IPS-20b (cell line): ENCODE measurements at regions not wholly inside any gene's neighbourhood (a gene's known extent, or its start where the extent isn't known, plus 50 kb on each side); places are given as distances from the start of the nearest gene placed in this dataset.

Experiments
- H3K27ac ChIP-seq: one replicate; pipeline ENCODE4 v1.5.1; 2013; ENCODE audit warnings: low read length
- H3K27me3 ChIP-seq: 2 replicates; pipeline ENCODE4 v1.6.1; 2013; ENCODE audit warnings: mild to moderate bottlenecking, low read length, inconsistent platforms; ENCODE audit not compliant: insufficient read depth
- H3K36me3 ChIP-seq: 2 replicates; pipeline ENCODE4 v1.6.1; 2013; ENCODE audit warnings: low read depth, mild to moderate bottlenecking, inconsistent platforms, low read length, moderate library complexity; ENCODE audit not compliant: insufficient read depth
- H3K4me1 ChIP-seq: 2 replicates; pipeline ENCODE4 v1.6.1; 2013; ENCODE audit warnings: mild to moderate bottlenecking, control low read depth, inconsistent platforms, low read length, moderate library complexity; ENCODE audit not compliant: insufficient read depth
- H3K4me3 ChIP-seq: 2 replicates; pipeline ENCODE4 v1.5.1; 2013; ENCODE audit warnings: mild to moderate bottlenecking, low read length, inconsistent platforms
- H3K9ac ChIP-seq: 2 replicates; pipeline ENCODE4 v1.6.1; 2013; ENCODE audit warnings: low read depth, mild to moderate bottlenecking, inconsistent platforms, low read length, moderate library complexity
- H3K9me3 ChIP-seq: 2 replicates; pipeline ENCODE4 v1.6.1; 2013; ENCODE audit warnings: mild to moderate bottlenecking, low read depth, low read length, inconsistent platforms; ENCODE audit not compliant: insufficient read depth

DNA sequence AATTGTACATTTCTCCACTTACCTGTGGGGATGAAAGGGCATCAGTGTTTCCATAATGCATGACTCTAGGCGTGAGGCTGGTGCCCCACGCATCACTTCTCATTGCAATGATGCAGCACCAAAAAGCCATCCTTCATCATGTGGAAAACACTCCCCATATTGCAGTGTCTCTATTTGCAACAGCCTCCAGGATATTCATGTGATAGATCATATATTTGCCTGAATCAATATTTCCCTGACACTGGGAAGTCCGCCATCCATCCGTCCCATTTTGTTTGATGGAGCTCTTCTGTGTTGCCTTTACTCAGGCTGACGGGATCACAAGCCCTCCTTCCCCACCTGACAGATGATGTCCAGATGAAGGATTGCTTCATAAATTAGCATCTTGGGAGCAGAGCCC lies 74.5 kb upstream of the CAMK1G start:
- Histone ChIP-seq H3K27me3 (no peaks in the 10 kb centered on the region), H3K27ac (no peak overlapping the region), H3K9me3 (no peaks in the 10 kb centered on the region), H3K9ac (no peak overlapping the region), H3K36me3 (no peaks in the 10 kb centered on the region), H3K4me3 (no peak overlapping the region), H3K4me1 (peaks cover 13% of the 10 kb centered on the region)

GRCh38 chr1:209510063-209510462 lies 73.5 kb upstream of the CAMK1G start:
- H3K27me3 ChIP-seq = no peaks in the 10 kb centered on the region; the same call in 1 of the 2 replicates
- no peak overlapping the region for H3K27ac ChIP-seq
- no peaks in the 10 kb centered on the region for H3K9me3 ChIP-seq
- H3K9ac ChIP-seq = no peak overlapping the region
- no peak overlapping the region for H3K4me3 ChIP-seq
- peaks cover 13% of the 10 kb centered on the region for H3K4me1 ChIP-seq
- H3K36me3 ChIP-seq = no peaks in the 10 kb centered on the region

GRCh38 chr1:209511169-209511568 lies 72.3 kb upstream of the CAMK1G start:
- Histone ChIP-seq H3K4me1 (peaks cover 11% of the 10 kb centered on the region), H3K27me3 (no peaks in the 10 kb centered on the region; the same call in 1 of the 2 replicates), H3K36me3 (no peaks in the 10 kb centered on the region), H3K27ac (no peak overlapping the region), H3K9me3 (no peaks in the 10 kb centered on the region), H3K9ac (no peak overlapping the region), H3K4me3 (no peak overlapping the region)

- no peaks in the 10 kb centered on the region; the same call in 1 of the 2 replicates for H3K27me3 ChIP-seq
- no peak overlapping the region for H3K27ac ChIP-seq
- no peak overlapping the region for H3K9ac ChIP-seq
- H3K4me3 ChIP-seq = no peak overlapping the region
- no peaks in the 10 kb centered on the region for H3K9me3 ChIP-seq
- no peaks in the 10 kb centered on the region for H3K36me3 ChIP-seq
- peaks cover 11% of the 10 kb centered on the region for H3K4me1 ChIP-seq
These were observed 70.7 kb upstream of the CAMK1G start for GRCh38 chr1:209512821-209513220.

DNA sequence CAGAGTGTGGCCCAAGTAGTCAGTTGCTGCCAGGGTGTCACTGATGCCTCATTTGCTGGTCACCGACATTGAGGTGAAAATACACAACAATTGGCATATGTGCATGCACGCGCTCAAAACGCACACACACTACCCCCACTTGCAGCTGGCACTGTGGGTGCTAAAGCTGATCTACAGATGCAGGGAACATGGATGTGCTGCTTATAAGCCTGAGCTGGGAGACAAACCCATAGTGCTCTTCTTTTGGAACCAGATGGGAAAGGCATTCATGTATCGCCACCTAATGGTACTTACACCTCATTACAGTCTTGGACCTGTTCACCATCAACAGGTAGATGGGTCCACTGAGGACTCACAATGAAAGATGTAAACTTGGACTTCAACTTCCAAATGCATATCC lies 70.3 kb upstream of the CAMK1G start:
- H3K36me3 ChIP-seq = no peaks in the 10 kb centered on the region
- H3K27me3 ChIP-seq = no peaks in the 10 kb centered on the region; the same call in 1 of the 2 replicates
- no peak overlapping the region for H3K27ac ChIP-seq
- H3K4me3 ChIP-seq = no peak overlapping the region
- no peaks in the 10 kb centered on the region for H3K9me3 ChIP-seq
- H3K9ac ChIP-seq = no peak overlapping the region
- H3K4me1 ChIP-seq = peaks cover 11% of the 10 kb centered on the region

GRCh38 chr1:209516771-209517680 lies 66.5 kb upstream of the CAMK1G start:
- H3K9me3 ChIP-seq = no peaks in the 10 kb centered on the region

DNA sequence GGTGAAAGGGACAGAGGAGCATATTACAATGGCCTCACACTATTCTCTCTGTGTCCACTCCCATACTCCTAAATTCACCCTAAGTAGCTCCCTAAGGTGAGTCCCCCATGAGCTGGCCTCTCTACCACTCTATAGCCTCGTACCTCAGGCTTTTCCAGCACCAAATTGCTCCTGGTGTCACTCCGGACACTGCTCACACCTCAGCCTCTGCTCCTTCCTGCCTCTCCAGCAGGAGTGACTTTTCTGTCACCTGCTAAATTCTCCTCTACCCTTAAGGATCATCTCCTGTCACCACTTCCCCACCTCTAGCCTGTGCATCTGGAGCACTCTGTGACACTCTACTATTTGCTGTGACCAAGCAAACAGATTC lies 65.8 kb upstream of the CAMK1G start:
- Histone ChIP-seq H3K4me3 (no peak overlapping the region), H3K27me3 (no peaks in the 10 kb centered on the region; the same call in 1 of the 2 replicates), H3K36me3 (no peaks in the 10 kb centered on the region), H3K9me3 (no peaks in the 10 kb centered on the region), H3K4me1 (peaks cover 4% of the 10 kb centered on the region), H3K27ac (no peak overlapping the region), H3K9ac (no peak overlapping the region)

More at GRCh38 chr1:209516771-209517680, 66.5 kb upstream of the CAMK1G start:
- H3K9ac ChIP-seq = no peak overlapping the region
- H3K4me1 ChIP-seq = peaks cover 6% of the 10 kb centered on the region
- H3K27me3 ChIP-seq = no peaks in the 10 kb centered on the region; the same call in 1 of the 2 replicates
- H3K27ac ChIP-seq = no peak overlapping the region
- no peak overlapping the region for H3K4me3 ChIP-seq
- H3K36me3 ChIP-seq = no peaks in the 10 kb centered on the region

GRCh38 chr1:209519786-209520185 lies 63.7 kb upstream of the CAMK1G start:
- Histone ChIP-seq H3K27ac (no peak overlapping the region), H3K9ac (no peak overlapping the region), H3K4me1 (no peaks in the 10 kb centered on the region; the same call in 1 of the 2 replicates), H3K4me3 (no peak overlapping the region), H3K36me3 (no peaks in the 10 kb centered on the region), H3K9me3 (no peaks in the 10 kb centered on the region), H3K27me3 (no peaks in the 10 kb centered on the region; the same call in 1 of the 2 replicates)

GRCh38 chr1:209522826-209523225 lies 60.7 kb upstream of the CAMK1G start:
- Histone ChIP-seq H3K27ac (no peak overlapping the region), H3K27me3 (no peaks in the 10 kb centered on the region), H3K36me3 (no peaks in the 10 kb centered on the region), H3K4me3 (no peak overlapping the region), H3K4me1 (no peaks in the 10 kb centered on the region), H3K9me3 (no peaks in the 10 kb centered on the region), H3K9ac (no peak overlapping the region)

DNA sequence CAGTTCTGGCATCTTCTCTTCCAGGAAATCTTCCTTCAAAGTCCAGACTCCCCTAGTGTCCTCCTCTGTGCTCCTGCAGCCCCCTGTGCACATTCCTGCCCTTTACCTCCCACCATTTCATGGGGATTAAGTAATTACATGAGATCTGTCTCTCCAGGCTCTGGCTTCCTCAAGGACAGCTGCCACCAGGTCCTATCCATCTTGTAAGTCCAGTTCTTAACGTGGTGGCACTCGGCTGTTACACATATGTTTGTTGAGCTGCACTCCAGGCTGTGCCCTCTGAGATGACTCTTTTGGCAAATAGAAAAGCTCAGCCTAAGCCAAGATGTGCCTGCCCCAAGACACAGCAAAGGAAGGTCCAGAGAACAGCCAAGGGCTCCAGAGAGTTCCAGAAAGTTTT lies 57.4 kb upstream of the CAMK1G start:
- Histone ChIP-seq H3K4me3 (no peak overlapping the region), H3K9ac (no peak overlapping the region), H3K4me1 (no peaks in the 10 kb centered on the region), H3K27ac (no peak overlapping the region), H3K9me3 (no peaks in the 10 kb centered on the region), H3K36me3 (no peaks in the 10 kb centered on the region), H3K27me3 (peaks cover 4% of the 10 kb centered on the region; the same call in 1 of the 2 replicates)

- Histone ChIP-seq H3K9ac (no peak overlapping the region), H3K4me1 (no peaks in the 10 kb centered on the region), H3K27ac (no peak overlapping the region), H3K9me3 (no peaks in the 10 kb centered on the region), H3K27me3 (peaks cover 4% of the 10 kb centered on the region; the same call in 1 of the 2 replicates), H3K36me3 (no peaks in the 10 kb centered on the region), H3K4me3 (no peak overlapping the region)
These were observed 56.1 kb upstream of the CAMK1G start for GRCh38 chr1:209527372-209527771.
